ENCODE measurements at regions not wholly inside any gene's neighbourhood (a gene's known extent, or its start where the extent isn't known, plus 50 kb on each side); places are given as distances from the start of the nearest gene placed in this dataset.

- H3K4me3 ChIP-seq (ENCODE audit: low read depth, low read length): no peak overlapping the region
- no peak for TF ChIP-seq CTCF (IDR thresholded peaks at IDR 0.05; ENCODE audit: borderline replicate concordance, insufficient read depth, low read depth, low read length)
Observed at GRCh38 chr2:201977651-201978050, 56.0 kb upstream of the FZD7 start.

- no peak overlapping the region for H3K4me3 ChIP-seq (ENCODE audit: low read depth, low read length)
- no peak for TF ChIP-seq CTCF (IDR thresholded peaks at IDR 0.05; ENCODE audit: borderline replicate concordance, insufficient read depth, low read depth, low read length)
Observed at GRCh38 chr2:201978333-201978732, 55.3 kb upstream of the FZD7 start.

GRCh38 chr2:201978986-201979385, 54.7 kb upstream of the FZD7 start:
- no peak for TF ChIP-seq CTCF (IDR thresholded peaks at IDR 0.05; ENCODE audit: borderline replicate concordance, insufficient read depth, low read depth, low read length)
- H3K4me3 ChIP-seq (ENCODE audit: low read depth, low read length): no peak overlapping the region

- no peak overlapping the region for H3K4me3 ChIP-seq (ENCODE audit: low read depth, low read length)
- no peak for TF ChIP-seq CTCF (IDR thresholded peaks at IDR 0.05; ENCODE audit: borderline replicate concordance, insufficient read depth, low read depth, low read length)
Observed at GRCh38 chr2:201980389-201980821, 53.2 kb upstream of the FZD7 start.

GRCh38 chr2:201980946-201981345, 52.7 kb upstream of the FZD7 start:
- TF ChIP-seq CTCF (IDR thresholded peaks at IDR 0.05; ENCODE audit: borderline replicate concordance, insufficient read depth, low read depth, low read length): no peak

GRCh38 chr2:201983174-201983573, 50.5 kb upstream of the FZD7 start:
- H3K4me3 ChIP-seq (ENCODE audit: low read depth, low read length): no peak overlapping the region
- TF ChIP-seq CTCF (IDR thresholded peaks at IDR 0.05; ENCODE audit: borderline replicate concordance, insufficient read depth, low read depth, low read length): no peak

More at GRCh38 chr2:201980946-201981345, 52.7 kb upstream of the FZD7 start:
- no peak overlapping the region for H3K4me3 ChIP-seq (ENCODE audit: low read depth, low read length)

GRCh38 chr2:201983800-201984199, 49.9 kb upstream of the FZD7 start:
- TF ChIP-seq CTCF (IDR thresholded peaks at IDR 0.05; ENCODE audit: borderline replicate concordance, insufficient read depth, low read depth, low read length): no peak
- H3K4me3 ChIP-seq (ENCODE audit: low read depth, low read length): no peak overlapping the region

Data from GM12875 (cell line).